ENCODE measurements at regions not wholly inside any gene's neighbourhood (a gene's known extent, or its start where the extent isn't known, plus 50 kb on each side); places are given as distances from the start of the nearest gene placed in this dataset.

GRCh38 chr15:81856634-81857026 is 189.2 kb downstream of the MEX3B start:
- TF ChIP-seq FOXP2 (optimal IDR thresholded peaks at IDR 0.05; ENCODE audit: control extremely low read depth, extremely low read length, insufficient read depth) (no peak), POLR2AphosphoS5 (IDR thresholded peaks at IDR 0.05; ENCODE audit: borderline replicate concordance, low read depth, low read length) (no peak)

Data from SK-N-MC (cell line).